Upper lobe of right lung (tissue), 1 donor: ENCODE measurements at regions not wholly inside any gene's neighbourhood (a gene's known extent, or its start where the extent isn't known, plus 50 kb on each side); places are given as distances from the start of the nearest gene placed in this dataset.
"Not testable (repeated sequence)": the region's sequence is repeated elsewhere in the genome, so short reads cannot be mapped to it uniquely, and the experiment has no call there.

Experiments used
- ATAC-seq: fragments of 200-7000 bp; cut with Tn5 transposase; one replicate; pipeline ENCODE4 v1.9.1; 2020; ENCODE audit warnings: mild to moderate bottlenecking, moderate library complexity
- DNase-seq: peaks from one replicate; pipeline ENCODE4 v3.0.0-alpha.2; 2020
- H3K27ac ChIP-seq: fragments of 200-600 bp; one replicate; pipeline ENCODE4 v1.8.0; 2022
- H3K27me3 ChIP-seq: fragments of 200-600 bp; one replicate; pipeline ENCODE4 v1.8.0; 2022; ENCODE audit warnings: mild to moderate bottlenecking
- H3K36me3 ChIP-seq: fragments of 200-600 bp; one replicate; pipeline ENCODE4 v1.8.0; 2022
- H3K4me1 ChIP-seq: fragments of 200-600 bp; one replicate; pipeline ENCODE4 v1.8.0; 2022
- H3K4me3 ChIP-seq: fragments of 200-600 bp; one replicate; pipeline ENCODE4 v1.8.0; 2022; ENCODE audit warnings: mild to moderate bottlenecking
- H3K9me3 ChIP-seq: fragments of 200-600 bp; one replicate; pipeline ENCODE4 v1.8.0; 2022
- CTCF ChIP-seq: fragments of 200-600 bp; IDR thresholded peaks from one replicate; pipeline ENCODE4 v1.8.0; 2022; ENCODE audit warnings: antibody characterized with exemption
- intact Hi-C: fragments of 100-400 bp; cut with DNase I; formaldehyde crosslinking; loops from one replicate; pipeline ENCODE4 v1.11.0; 2022
- donor health status: DM: no; HTN: yes; CAD: no; lungs with severe emphysema.

DNA sequence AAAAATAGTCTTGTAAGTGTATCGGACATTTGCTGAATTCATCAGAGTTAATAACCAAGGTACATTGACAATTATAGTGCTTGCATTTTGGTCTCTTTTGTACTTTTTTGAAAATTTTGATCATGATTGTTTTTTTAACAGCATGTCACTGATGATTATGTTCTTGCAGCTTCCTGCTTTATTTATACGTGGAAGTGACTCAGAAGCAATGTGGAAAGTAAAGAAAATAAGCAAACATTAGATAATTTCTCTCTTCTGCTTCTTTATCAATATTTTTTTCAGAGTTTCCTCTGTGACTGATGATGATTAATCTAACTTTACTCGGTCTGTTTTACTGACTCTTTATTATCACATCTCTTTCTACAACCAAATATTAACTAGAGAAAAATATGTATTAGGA lies 1351.9 kb downstream of the REEP3 start:
- no peak for ATAC-seq
- no peaks in the 10 kb centered on the region for H3K4me1 ChIP-seq

GRCh38 chr10:64873959-64874358 lies 1352.8 kb downstream of the REEP3 start:
- Histone ChIP-seq H3K36me3 (no peaks in the 10 kb centered on the region), H3K27me3 (no peaks in the 10 kb centered on the region), H3K4me3 (no peak overlapping the region), H3K27ac (no peak overlapping the region), H3K4me1 (no peaks in the 10 kb centered on the region), H3K9me3 (no peaks in the 10 kb centered on the region)
- ATAC-seq (no peak), DNase-seq (no peak)
- TF ChIP-seq CTCF, result no peak
- intact Hi-C loops, result no loop called here

More for the DNA sequence above, 1351.9 kb downstream of the REEP3 start:
- Histone ChIP-seq H3K4me3 (no peak overlapping the region), H3K27me3 (no peaks in the 10 kb centered on the region), H3K27ac (no peak overlapping the region), H3K9me3 (no peaks in the 10 kb centered on the region), H3K36me3 (no peaks in the 10 kb centered on the region)
- intact Hi-C loops, result no loop called here
- TF ChIP-seq CTCF, result no peak
- no peak for DNase-seq

GRCh38 chr10:64880546-64880945 lies 1359.3 kb downstream of the REEP3 start:
- no peak for DNase-seq
- Histone ChIP-seq H3K4me3 (no peak overlapping the region), H3K36me3 (no peaks in the 10 kb centered on the region), H3K27ac (no peak overlapping the region), H3K4me1 (no peaks in the 10 kb centered on the region), H3K9me3 (no peaks in the 10 kb centered on the region), H3K27me3 (no peaks in the 10 kb centered on the region)
- ATAC-seq, result no peak
- intact Hi-C loops, result no loop called here
- no peak for TF ChIP-seq CTCF

DNA sequence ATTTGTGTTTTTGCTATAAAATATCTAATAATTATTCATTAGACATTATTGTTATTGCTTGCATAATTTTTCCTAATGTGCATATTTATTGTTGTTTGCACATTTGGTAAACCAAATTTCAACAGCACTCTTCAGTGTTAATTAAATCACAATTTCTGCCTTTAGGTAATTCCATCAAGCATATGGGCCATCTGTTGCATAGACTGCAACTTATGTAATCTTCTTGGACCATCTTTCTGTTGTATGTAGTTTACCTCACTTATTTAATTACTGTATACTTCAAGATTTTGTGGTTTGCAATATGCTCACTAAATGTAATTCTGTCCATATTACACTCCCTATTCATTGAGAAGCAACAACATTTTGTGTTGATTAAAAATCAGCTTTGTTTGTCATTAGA lies 1360.1 kb downstream of the REEP3 start:
- intact Hi-C loops, result no loop called here
- no peak for ATAC-seq

DNA sequence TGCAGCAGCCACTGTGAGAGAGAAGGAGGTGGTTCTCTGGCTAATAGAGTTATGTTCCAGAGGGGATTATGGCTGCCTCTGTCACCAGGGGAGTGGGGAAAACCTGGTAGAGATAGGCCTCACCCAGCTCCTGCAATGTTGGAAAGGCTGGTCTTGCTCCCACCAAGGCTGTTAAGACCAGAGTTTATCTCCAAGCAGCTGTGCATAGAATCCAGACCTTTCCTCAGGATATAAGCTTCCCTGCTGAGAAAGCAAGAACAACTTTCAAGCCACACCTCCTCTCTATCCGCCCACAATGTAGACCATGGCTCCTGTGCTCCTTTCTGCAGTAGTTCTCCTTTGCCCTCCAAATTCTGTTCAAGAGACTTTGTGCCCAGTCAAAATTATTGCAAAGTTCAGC lies 1375.4 kb downstream of the REEP3 start:
- Histone ChIP-seq H3K27me3 (no peaks in the 10 kb centered on the region), H3K36me3 (no peaks in the 10 kb centered on the region), H3K4me1 (no peaks in the 10 kb centered on the region), H3K9me3 (no peaks in the 10 kb centered on the region), H3K4me3 (no peak overlapping the region), H3K27ac (no peak overlapping the region)
- DNase-seq, result no peak
- no peak for TF ChIP-seq CTCF
- intact Hi-C loops, result no loop called here
- no peak for ATAC-seq

More for the DNA sequence above, 1360.1 kb downstream of the REEP3 start:
- no peaks in the 10 kb centered on the region for H3K4me1 ChIP-seq
- no peak for TF ChIP-seq CTCF
- no peak for DNase-seq
- H3K9me3 ChIP-seq, result no peaks in the 10 kb centered on the region
- no peaks in the 10 kb centered on the region for H3K27me3 ChIP-seq
- no peak overlapping the region for H3K4me3 ChIP-seq
- H3K27ac ChIP-seq, result no peak overlapping the region
- H3K36me3 ChIP-seq, result no peaks in the 10 kb centered on the region

- H3K4me1 ChIP-seq, DNase-seq, intact Hi-C loops, H3K36me3 ChIP-seq, H3K9me3 ChIP-seq, ATAC-seq, H3K4me3 ChIP-seq, H3K27me3 ChIP-seq, H3K27ac ChIP-seq: not testable (repeated sequence)
These were observed 1385.1 kb downstream of the REEP3 start for GRCh38 chr10:64906311-64906710.

DNA sequence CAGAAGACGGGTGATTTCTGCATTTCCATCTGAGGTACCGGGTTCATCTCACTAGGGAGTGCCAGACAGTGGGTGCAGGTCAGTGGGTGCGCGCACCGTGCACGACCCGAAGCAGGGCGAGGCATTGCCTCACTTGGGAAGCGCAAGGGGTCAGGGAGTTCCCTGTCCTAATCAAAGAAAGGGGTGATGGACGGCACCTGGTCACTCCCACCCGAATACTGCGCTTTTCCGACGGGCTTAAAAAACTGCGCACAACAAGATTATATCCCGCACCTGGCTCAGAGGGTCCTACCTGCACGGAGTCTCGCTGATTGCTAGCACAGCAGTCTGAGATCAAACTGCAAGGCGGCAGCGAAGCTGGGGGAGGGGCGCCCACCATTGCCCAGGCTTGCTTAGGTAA lies 1403.1 kb downstream of the REEP3 start:
- DNase-seq, H3K36me3 ChIP-seq, intact Hi-C loops, H3K27me3 ChIP-seq, H3K9me3 ChIP-seq, H3K4me1 ChIP-seq, ATAC-seq, H3K4me3 ChIP-seq, H3K27ac ChIP-seq: not testable (repeated sequence)
